ENCODE measurements at regions not wholly inside any gene's neighbourhood (a gene's known extent, or its start where the extent isn't known, plus 50 kb on each side); places are given as distances from the start of the nearest gene placed in this dataset.
A peak's percentile ranks its signal among the peaks of the same experiment; 100 is the strongest.

GRCh38 chr11:95363164-95363563, 132.2 kb upstream of the SESN3 start:
- H3K27me3 ChIP-seq, result no peaks in the 10 kb centered on the region
- ATAC-seq, result no peak
- no peak overlapping the region for H3K27ac ChIP-seq
- no peaks in the 10 kb centered on the region for H3K9me3 ChIP-seq
- H3K36me3 ChIP-seq, result no peaks in the 10 kb centered on the region
- H3K4me3 ChIP-seq, result no peak overlapping the region
- no peak for TF ChIP-seq POLR2A (IDR thresholded peaks at IDR 0.05)
- no peak for TF ChIP-seq CTCF (IDR thresholded peaks at IDR 0.05)
- no peak for TF ChIP-seq EP300 (IDR thresholded peaks at IDR 0.05)
- 71 to 88% methylated on average over 3 of the region's 3 CpGs for WGBS, 2 donors (ENCODE audit: low coverage in 1 of 2)
- peaks cover 0 to 24% (median 0%) of the 10 kb centered on the region in 3 donors for H3K4me1 ChIP-seq

GRCh38 chr11:95361180-95361579, 130.2 kb upstream of the SESN3 start:
- Histone ChIP-seq H3K4me1 (peaks cover 0 to 24% (median 0%) of the 10 kb centered on the region in 3 donors), H3K36me3 (no peaks in the 10 kb centered on the region), H3K9me3 (no peaks in the 10 kb centered on the region), H3K4me3 (no peak overlapping the region), H3K27me3 (no peaks in the 10 kb centered on the region), H3K27ac (no peak overlapping the region)
- 88 to 89% methylated on average over 1 to 2 of the region's 2 CpGs for WGBS, 2 donors (ENCODE audit: low coverage in 1 of 2)
- ATAC-seq, result no peak
- TF ChIP-seq EP300 (IDR thresholded peaks at IDR 0.05) (no peak), CTCF (IDR thresholded peaks at IDR 0.05) (no peak), POLR2AphosphoS5 (IDR thresholded peaks at IDR 0.05) (no peak), POLR2A (IDR thresholded peaks at IDR 0.05) (no peak)

GRCh38 chr11:95360377-95361075, 129.5 kb upstream of the SESN3 start:
- Histone ChIP-seq H3K36me3 (no peaks in the 10 kb centered on the region), H3K4me3 (no peak overlapping the region), H3K9me3 (no peaks in the 10 kb centered on the region), H3K27ac (no peak overlapping the region), H3K4me1 (peaks cover 0 to 24% (median 0%) of the 10 kb centered on the region in 3 donors), H3K27me3 (no peaks in the 10 kb centered on the region)
- 83 to 94% methylated on average over 7 to 8 of the region's 8 CpGs for WGBS, 2 donors (ENCODE audit: low coverage in 1 of 2)
- no peak for ATAC-seq
- TF ChIP-seq POLR2AphosphoS5 (IDR thresholded peaks at IDR 0.05) (no peak), CTCF (IDR thresholded peaks at IDR 0.05) (no peak), POLR2A (IDR thresholded peaks at IDR 0.05) (no peak), EP300 (IDR thresholded peaks at IDR 0.05) (no peak)

- Histone ChIP-seq H3K9me3 (no peaks in the 10 kb centered on the region), H3K36me3 (no peaks in the 10 kb centered on the region), H3K4me3 (no peak overlapping the region), H3K4me1 (peaks cover 0 to 18% (median 0%) of the 10 kb centered on the region in 3 donors), H3K27ac (no peak overlapping the region), H3K27me3 (no peaks in the 10 kb centered on the region)
- WGBS, 2 donors (ENCODE audit: low coverage in 1 of 2), result 80 to 94% methylated on average over 1 to 2 of the region's 2 CpGs
- TF ChIP-seq POLR2AphosphoS5 (IDR thresholded peaks at IDR 0.05), result no peak
- no peak for TF ChIP-seq CTCF (IDR thresholded peaks at IDR 0.05)
- no peak for ATAC-seq
Measured at GRCh38 chr11:95359756-95360155, 128.8 kb upstream of the SESN3 start.

GRCh38 chr11:95359341-95359663, 128.3 kb upstream of the SESN3 start:
- no peak for ATAC-seq
- H3K4me1 ChIP-seq, result peaks cover 0 to 17% (median 0%) of the 10 kb centered on the region in 3 donors
- no peaks in the 10 kb centered on the region for H3K36me3 ChIP-seq
- H3K27me3 ChIP-seq, result no peaks in the 10 kb centered on the region
- H3K9me3 ChIP-seq, result no peaks in the 10 kb centered on the region
- 100% methylated on average over 1 of the region's 1 CpG; no CpG with 5 or more reads in 1 of the 2 donors for WGBS, 2 donors (ENCODE audit: low coverage in 1 of 2)
- H3K4me3 ChIP-seq, result no peak overlapping the region
- peak overlapping the region in 3 of 4 donors; percentile 15 to 23 (median 20) for H3K27ac ChIP-seq
- TF ChIP-seq EP300 (IDR thresholded peaks at IDR 0.05), result no peak
- no peak for TF ChIP-seq POLR2A (IDR thresholded peaks at IDR 0.05)
- no peak for TF ChIP-seq CTCF (IDR thresholded peaks at IDR 0.05)
- no peak for TF ChIP-seq POLR2AphosphoS5 (IDR thresholded peaks at IDR 0.05)
